OCI-LY7 (cell line): ENCODE measurements at regions not wholly inside any gene's neighbourhood (a gene's known extent, or its start where the extent isn't known, plus 50 kb on each side); places are given as distances from the start of the nearest gene placed in this dataset.

Experiments
- EZH2phosphoT487 ChIP-seq: fragments of 200-600 bp; sonication (generic); IDR thresholded peaks from 2 replicates; pipeline ENCODE4 v1.6.1; 2018; ENCODE audit warnings: low read depth, borderline replicate concordance, mild to moderate bottlenecking, mixed run types, antibody characterized with exemption, low read length, moderate library complexity, mixed read lengths
- TF ChIP-seq, protein P1 (sequence below): fragments of 200-600 bp; sonication (generic); conservative IDR thresholded peaks from 2 replicates; pipeline ENCODE4 v1.5.1; 2014; ENCODE audit warnings: mild to moderate bottlenecking, antibody characterized with exemption, low read length, moderate library complexity, mixed read lengths

DNA sequence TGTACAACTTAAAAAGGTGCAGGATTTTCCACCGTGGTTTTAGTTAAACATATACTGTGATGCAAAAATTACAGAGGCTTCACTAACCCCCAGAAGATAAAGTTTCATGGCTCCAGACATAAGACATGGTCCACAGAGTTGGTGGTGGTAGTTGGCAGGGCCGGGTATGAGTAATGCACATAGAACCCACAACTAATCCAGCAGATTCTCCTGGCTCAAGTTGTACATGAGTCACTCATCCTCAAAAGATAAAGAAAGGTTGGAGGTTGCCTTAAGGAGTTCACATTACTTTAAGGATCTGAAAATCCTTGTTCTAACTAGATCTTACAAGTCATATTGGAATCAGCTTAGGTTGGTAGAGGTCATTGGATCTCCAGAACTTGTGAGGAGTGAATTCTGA is 98.3 kb upstream of the ZBTB20 start:
- TF ChIP-seq, protein P1, sequence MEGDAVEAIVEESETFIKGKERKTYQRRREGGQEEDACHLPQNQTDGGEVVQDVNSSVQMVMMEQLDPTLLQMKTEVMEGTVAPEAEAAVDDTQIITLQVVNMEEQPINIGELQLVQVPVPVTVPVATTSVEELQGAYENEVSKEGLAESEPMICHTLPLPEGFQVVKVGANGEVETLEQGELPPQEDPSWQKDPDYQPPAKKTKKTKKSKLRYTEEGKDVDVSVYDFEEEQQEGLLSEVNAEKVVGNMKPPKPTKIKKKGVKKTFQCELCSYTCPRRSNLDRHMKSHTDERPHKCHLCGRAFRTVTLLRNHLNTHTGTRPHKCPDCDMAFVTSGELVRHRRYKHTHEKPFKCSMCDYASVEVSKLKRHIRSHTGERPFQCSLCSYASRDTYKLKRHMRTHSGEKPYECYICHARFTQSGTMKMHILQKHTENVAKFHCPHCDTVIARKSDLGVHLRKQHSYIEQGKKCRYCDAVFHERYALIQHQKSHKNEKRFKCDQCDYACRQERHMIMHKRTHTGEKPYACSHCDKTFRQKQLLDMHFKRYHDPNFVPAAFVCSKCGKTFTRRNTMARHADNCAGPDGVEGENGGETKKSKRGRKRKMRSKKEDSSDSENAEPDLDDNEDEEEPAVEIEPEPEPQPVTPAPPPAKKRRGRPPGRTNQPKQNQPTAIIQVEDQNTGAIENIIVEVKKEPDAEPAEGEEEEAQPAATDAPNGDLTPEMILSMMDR: no peak
- TF ChIP-seq EZH2phosphoT487: no peak
